NCI-H2029 (cell line): ENCODE measurements at regions not wholly inside any gene's neighbourhood (a gene's known extent, or its start where the extent isn't known, plus 50 kb on each side); places are given as distances from the start of the nearest gene placed in this dataset.

Experiments used
- DNase-seq: peaks from one replicate; lab custom pipeline; 2025; lab: John Stamatoyannopoulos, UW

DNA sequence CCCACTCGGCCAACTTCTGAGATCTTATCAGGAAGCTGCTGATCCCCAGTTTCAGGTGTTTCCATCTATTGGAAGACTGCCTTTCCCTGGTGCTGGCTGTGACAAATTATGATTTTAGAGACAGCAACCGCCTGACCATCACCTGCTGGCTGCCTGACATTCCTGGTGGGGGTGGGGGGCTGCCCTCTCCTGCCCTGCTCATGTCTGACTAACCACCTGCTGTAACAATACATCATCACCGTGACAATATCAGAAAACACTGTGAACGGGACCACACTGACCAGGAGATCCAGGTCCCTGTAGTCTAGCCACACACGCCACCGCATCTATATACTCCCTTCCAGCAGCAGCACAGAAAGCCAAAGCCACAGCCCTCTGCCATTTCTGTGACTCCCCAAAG is 537.5 kb downstream of the QKI start:
- no peak for DNase-seq

DNA sequence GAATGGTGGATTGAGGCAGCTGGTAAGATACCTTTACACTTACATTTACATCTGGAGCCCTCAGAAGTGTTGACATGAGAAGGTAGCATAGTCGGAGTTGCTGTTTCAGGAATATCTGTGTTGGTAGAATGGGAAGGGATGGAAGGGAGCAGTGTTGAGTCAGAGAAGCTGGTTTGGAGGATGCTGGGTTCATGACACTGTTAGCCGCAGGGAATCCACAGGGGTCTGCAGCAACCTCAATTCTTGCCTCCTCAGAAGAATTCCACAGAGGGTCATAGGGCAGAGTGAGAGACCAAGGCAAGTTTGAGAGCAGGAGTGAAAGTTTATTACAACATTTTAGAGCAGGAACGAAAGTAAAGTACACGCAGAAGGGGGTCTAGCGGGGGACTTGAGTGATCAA is 536.8 kb downstream of the QKI start:
- no peak for DNase-seq

- DNase-seq = no peak
Measured at GRCh38 chr6:163950159-163950558, 535.6 kb downstream of the QKI start.

DNA sequence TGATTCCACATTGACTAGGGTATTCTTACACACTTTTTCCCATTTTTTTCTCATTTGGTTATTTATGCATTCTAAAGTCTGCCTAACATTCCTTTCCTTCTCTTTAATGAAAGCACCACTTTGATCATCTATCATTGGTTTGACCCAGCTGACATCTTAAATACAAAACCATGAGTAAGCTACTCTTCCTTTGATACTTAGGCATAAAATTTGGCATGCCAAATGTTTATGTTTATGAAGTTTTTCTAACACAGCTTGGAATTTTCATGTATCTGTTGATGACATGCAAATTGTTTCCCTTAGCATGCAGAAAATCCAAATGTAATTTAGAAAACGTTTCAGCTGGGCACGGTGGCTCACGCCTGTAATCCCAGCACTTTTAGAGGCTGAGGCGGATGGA is 534.9 kb downstream of the QKI start:
- DNase-seq = no peak

DNA sequence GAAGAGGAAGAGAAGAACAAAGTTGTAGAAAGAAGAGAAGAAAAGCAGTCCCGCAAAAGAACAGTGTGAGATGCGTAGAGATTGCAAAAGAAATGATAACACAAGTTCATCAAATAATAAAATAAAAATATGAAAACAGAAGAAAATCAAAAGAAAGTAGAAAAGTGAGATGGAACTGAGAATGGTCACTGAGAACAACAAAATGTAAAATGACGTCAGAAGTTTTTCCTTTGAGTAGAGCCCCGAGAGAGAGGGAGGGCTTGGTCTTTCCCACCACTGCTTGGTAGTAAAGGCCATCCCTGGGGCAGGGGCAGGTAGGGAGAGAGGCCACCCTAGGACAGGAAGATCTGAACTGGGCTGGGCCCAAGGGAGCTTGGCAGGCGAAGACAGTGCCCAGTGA is 533.7 kb downstream of the QKI start:
- no peak for DNase-seq

- no peak for DNase-seq
Measured at GRCh38 chr6:163947276-163947675, 532.8 kb downstream of the QKI start.

DNA sequence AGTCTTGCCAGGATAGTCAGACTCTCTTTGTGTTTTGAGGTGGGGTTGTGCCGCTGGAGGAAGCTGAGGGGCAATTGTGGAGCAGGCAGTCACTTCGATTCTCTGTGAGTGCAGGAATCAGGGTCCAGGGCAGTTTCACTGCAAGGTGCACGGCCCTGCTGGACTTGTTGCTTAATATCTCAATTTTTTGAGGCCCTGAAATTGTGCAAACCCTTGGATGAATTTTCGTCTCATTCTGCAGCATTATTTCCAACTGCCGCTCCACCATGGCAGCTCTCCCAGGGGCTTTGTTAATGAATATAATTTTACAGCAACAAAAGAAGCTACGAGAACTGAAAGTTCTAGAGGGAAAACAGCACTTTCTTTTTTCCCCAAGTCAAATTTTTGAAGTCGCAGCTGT is 531.9 kb downstream of the QKI start:
- DNase-seq = no peak

DNA sequence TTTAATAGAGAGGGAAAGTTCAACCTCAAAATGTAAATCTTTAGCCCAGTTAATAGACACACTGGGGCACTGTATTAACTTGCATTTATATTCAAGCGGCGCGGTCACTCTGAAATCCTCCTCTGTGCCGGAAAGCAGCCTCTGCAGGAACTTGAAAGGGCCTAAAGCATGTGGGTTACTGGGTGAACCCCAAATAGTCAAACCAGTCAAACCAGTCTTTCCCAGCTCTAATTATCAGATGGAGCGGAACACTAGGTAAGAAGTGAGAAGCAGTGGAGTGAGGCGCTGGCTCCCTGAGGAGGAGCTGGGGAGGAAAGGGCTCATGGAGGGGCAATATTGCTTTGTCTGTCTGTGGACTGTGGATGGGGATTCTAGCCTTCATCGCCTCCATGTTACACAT is 531.3 kb downstream of the QKI start:
- no peak for DNase-seq

- no peak for DNase-seq
Measured at GRCh38 chr6:163944897-163945296, 530.4 kb downstream of the QKI start.

DNA sequence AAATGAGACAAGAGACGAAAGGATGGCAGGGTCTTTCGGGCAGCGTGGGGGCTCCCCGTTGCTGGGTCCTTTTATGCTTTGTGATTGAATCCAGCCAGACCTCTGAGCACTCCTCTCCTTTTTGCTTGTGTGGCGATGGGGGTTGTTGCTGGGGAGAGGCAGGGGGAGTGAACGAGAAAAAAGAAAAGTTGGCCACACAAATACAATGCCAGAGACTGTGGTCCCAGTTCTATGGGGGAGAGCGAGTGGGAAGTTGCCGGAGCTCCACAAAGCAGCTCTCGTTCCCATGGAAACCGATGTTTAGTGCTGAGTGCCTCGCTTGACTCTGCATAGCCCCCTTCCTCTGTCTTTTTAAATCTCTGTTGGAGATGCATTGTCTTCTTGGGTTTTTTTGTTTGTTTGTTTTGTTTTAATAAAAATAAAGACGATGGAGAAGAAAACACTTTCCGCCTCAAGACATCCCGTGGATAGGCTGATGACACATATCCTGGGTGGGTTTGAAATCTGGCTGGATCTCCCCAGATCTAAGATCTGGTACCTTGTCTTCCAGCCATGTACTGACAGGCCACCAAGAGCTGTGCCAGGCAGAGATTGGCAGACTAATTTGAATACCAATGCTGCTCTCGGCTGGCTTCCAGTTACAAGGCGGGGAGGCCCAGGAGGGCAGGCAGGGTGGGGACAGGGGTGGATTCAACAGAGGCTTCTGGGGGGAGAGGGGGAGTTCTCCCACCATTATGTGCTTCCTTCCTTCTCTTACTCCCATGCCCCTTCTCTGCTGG is 529.3 kb downstream of the QKI start:
- DNase-seq = no peak

DNA sequence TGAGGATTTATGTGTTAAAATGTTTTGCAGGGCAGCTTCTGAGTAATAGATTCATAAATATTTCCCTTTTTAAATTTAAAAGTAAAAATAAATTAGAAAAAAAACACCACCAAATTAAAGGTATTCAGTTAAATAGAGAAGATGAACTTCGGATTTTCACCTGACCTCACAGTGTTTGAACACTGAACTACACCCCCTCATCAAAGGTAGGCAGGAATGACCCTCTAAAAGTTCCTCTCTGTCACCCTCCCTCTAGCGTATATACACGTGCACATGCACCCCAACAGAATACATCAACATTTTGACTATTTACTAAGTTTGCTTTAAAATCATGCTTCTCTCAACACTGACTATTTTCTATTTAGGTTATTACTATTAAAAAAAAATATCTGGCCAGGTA is 528.3 kb downstream of the QKI start:
- DNase-seq = no peak

GRCh38 chr6:163941624-163941976 is 527.1 kb downstream of the QKI start:
- no peak for DNase-seq

DNA sequence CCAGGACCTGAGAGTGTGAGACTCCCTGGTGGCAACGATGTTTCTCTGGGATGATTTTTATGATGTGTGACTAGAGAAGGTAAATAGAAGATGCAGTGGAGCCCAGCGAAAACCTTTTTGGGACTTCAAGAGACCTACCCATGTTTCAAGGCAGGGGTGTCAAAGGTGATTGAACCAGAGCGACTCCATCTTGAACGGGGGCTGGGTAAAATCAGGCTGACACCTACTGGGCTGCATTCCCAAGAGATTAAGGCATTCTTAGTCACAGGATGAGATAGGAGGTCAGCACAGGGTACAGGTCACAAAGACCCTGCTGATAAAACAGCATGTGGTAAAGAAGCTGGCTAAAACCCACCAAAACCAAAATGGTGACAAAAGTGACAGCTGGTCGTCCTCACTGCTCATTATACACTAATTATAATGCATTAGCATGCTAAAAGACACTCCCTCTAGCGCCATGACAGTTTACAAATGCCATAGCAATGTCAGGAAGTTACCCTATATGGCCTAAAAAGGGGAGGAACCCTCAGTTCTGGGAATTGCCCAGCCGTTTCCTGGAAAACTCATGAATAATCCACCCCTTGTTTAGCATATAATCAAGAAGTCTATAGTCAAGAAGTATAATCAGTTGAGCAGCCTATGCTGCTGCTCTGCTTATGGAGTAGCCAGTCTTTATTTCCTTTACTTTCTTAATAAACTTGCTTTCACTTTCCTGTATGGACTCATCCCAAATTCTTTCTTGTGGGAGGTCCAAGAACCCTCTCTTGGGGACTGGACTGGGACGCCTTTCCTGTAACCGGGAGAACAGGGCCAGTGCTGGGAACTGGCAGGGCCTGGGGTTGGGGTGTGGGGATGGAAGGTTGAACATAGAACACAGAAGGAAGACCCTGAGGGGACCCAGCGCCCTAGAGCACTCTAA is 526.4 kb downstream of the QKI start:
- DNase-seq = no peak

DNA sequence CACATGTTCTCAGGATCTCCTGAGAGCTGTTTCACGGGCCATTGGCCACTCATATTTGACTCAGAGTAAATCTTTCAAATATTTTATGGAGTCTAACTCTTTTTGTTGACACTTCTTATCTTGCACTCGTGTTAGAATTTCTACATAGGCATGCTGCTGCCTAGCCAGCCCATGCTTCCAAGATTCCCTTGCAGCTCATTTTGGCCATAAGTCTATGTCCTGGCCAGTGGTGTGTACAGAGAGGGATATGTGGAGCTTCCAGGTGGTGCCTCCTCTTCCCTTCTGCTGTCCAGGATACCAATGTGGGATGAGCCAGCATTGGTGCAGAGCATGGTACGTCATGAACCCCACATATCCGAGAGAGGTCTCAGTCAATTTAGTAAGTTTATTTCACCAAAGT is 522.6 kb downstream of the QKI start:
- no peak for DNase-seq

DNA sequence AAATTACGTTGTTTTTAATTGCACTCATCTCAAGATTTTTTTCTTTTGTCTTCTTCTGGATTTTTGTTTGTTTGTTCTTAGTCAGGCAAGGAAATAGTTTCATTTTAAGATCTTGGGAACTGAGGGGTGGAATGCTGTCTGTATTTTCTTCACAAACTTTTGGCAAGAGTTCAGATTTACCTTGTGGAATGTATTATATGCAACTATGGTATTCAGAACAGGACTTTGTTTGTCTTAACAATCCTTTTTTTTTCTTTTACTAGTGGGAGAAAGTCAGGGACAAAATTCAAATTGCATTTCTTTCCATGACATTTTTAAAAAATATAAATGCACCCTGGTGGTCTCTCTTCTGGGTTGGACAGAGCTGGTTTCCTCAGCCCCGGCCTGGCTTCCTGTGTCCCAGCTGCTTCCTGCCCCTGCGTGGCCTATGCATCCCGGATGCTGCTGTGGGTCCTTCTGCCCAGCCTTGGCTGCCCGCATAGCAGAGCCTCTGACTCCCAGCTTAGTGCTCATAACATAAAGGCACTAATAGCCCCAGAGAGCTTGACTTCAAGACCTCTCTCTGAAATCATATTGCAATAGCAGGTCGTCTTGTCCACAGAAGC is 520.7 kb downstream of the QKI start:
- DNase-seq = no peak

DNA sequence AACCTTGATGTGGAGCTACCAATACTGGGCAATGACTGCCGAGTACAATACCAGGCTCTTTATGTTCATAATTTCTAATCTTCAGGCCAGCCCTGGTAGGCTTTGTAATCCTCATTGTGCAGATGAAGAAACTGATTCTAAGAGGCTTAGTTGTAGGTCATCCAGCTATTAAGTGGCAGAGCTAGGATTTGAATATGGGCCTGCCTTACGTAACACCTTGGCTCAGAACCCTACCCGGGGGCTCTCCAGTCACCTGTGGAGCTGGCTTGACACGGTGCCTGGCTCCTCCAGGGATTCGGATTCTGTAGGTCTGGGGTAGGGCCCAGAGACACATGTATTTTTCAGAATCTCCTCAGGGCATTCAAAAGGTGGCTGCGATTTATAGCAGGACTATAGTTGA is 515.5 kb downstream of the QKI start:
- DNase-seq = no peak

DNA sequence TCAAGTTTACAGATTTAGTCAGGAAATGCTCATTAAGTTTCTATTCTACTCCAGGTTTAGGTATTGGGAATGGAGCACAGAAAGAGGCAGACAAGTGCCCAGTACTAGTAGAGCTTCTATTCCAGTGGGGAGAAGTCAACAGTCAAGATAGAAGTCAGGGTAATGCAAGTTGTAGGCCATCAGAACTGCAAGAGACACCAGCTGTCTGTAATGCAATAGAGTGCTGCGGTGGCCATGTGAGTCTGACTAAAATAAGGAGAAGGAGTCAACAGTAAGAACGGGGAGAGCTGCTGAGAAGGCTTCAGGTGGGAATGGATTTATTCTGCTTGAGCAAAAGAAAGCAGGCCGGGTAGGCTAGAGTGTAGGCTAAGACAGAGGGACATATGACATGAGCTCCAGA is 515.0 kb downstream of the QKI start:
- no peak for DNase-seq

- no peak for DNase-seq
Measured at GRCh38 chr6:163926642-163927041, 512.1 kb downstream of the QKI start.

- no peak for DNase-seq
Measured at GRCh38 chr6:163925839-163926238, 511.3 kb downstream of the QKI start.

GRCh38 chr6:163923658-163924411 is 509.3 kb downstream of the QKI start:
- no peak for DNase-seq

GRCh38 chr6:163922562-163922961 is 508.0 kb downstream of the QKI start:
- DNase-seq = no peak

GRCh38 chr6:163919652-163920051 is 505.1 kb downstream of the QKI start:
- DNase-seq = no peak
